Stomach (tissue), 4 donors: ENCODE measurements at regions not wholly inside any gene's neighbourhood (a gene's known extent, or its start where the extent isn't known, plus 50 kb on each side); places are given as distances from the start of the nearest gene placed in this dataset.

Experiments used
- EP300 ChIP-seq: sonication (generic); formaldehyde crosslinking; IDR thresholded peaks from one replicate; pipeline ENCODE4 v1.6.1; 2017; ENCODE audit warnings: antibody characterized with exemption
- POLR2A ChIP-seq, 4 donors: fragments of 450-650 bp; IDR thresholded peaks; one replicate each; pipeline ENCODE4 v1.6.1; 2016; ENCODE audit warnings: antibody characterized with exemption in 4 of 4, control low read depth in 2 of 4, mild to moderate bottlenecking in 1 of 4, moderate library complexity in 1 of 4
- TF ChIP-seq, protein P1 (sequence below), 7 experiments: fragments of 450-650 bp in 4 of 7; fragments of 200-600 bp in 3 of 7; sonication (generic) in 3 of 7; IDR thresholded peaks; one replicate each; pipeline ENCODE4 v1.5.1; 2016 to 2019; ENCODE audit warnings: antibody characterized with exemption in 7 of 7, control low read depth in 2 of 7, mild to moderate bottlenecking in 1 of 7

GRCh38 chr13:71021825-71022422 is 845.1 kb downstream of the DACH1 start:
- TF ChIP-seq, protein P1, sequence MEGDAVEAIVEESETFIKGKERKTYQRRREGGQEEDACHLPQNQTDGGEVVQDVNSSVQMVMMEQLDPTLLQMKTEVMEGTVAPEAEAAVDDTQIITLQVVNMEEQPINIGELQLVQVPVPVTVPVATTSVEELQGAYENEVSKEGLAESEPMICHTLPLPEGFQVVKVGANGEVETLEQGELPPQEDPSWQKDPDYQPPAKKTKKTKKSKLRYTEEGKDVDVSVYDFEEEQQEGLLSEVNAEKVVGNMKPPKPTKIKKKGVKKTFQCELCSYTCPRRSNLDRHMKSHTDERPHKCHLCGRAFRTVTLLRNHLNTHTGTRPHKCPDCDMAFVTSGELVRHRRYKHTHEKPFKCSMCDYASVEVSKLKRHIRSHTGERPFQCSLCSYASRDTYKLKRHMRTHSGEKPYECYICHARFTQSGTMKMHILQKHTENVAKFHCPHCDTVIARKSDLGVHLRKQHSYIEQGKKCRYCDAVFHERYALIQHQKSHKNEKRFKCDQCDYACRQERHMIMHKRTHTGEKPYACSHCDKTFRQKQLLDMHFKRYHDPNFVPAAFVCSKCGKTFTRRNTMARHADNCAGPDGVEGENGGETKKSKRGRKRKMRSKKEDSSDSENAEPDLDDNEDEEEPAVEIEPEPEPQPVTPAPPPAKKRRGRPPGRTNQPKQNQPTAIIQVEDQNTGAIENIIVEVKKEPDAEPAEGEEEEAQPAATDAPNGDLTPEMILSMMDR (IDR thresholded peaks at IDR 0.05) = no peak
- TF ChIP-seq EP300 (no peak), POLR2A (IDR thresholded peaks at IDR 0.05) (no peak)
